MG63 (cell line): ENCODE measurements at regions not wholly inside any gene's neighbourhood (a gene's known extent, or its start where the extent isn't known, plus 50 kb on each side); places are given as distances from the start of the nearest gene placed in this dataset.

Experiments
- DNase-seq: peaks from one replicate; pipeline ENCODE4 v3.0.0-alpha.2; 2020
- H3K27me3 ChIP-seq: fragments of 250-450 bp; sonication (Bioruptor Pico); 2 replicates; pipeline ENCODE4 v1.5.1; 2020; ENCODE audit warnings: mild to moderate bottlenecking, moderate library complexity
- H3K36me3 ChIP-seq: fragments of 250-450 bp; sonication (Bioruptor Pico); 2 replicates; pipeline ENCODE4 v1.5.1; 2020; ENCODE audit warnings: mild to moderate bottlenecking, moderate library complexity
- H3K4me3 ChIP-seq: fragments of 250-450 bp; sonication (Bioruptor Pico); 2 replicates; pipeline ENCODE4 v1.5.1; 2020; ENCODE audit warnings: mild to moderate bottlenecking, moderate library complexity
- H3K9me3 ChIP-seq: fragments of 250-450 bp; sonication (Bioruptor Pico); 2 replicates; pipeline ENCODE4 v1.5.1; 2020; ENCODE audit warnings: mild to moderate bottlenecking, moderate library complexity

DNA sequence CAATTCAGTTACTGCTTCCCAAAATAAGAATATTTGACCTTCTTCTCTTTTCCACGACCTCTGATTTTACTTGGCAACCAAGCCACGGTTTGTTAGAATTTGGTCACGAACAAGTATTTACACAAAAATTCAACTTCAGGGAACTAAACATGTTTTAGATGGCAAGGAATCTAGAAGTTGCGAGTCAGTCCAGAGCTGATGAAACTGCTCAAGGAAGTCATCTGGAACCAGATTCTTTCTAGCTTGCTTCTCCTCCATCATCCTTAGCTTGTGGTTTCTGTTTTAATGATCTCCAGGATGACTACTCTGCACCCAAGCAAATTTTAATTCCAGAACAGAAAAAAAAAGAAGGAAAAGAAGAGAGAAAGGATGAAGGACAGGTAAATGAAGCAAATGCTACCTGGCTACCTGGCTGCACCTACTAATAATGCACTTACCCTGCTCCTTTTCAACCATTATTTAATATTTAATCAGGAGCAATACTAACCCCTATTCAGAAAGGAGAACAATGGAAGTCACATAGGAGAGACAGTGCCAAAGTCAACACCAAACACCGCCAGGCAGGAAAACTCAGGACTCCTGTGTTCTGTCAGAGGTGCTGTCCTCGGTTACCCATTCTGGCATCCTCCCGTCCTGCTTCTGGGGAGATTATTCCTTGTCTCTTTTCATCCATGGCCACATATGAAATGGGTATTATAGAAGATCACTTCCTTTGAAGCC is 54.2 kb upstream of the RGS7 start:
- no peak for DNase-seq
- Histone ChIP-seq H3K9me3 (no peaks in the 10 kb centered on the region), H3K36me3 (no peaks in the 10 kb centered on the region), H3K4me3 (no peak overlapping the region), H3K27me3 (no peaks in the 10 kb centered on the region)

GRCh38 chr1:241408170-241408569 is 51.2 kb upstream of the RGS7 start:
- Histone ChIP-seq H3K4me3 (no peak overlapping the region), H3K27me3 (no peaks in the 10 kb centered on the region), H3K9me3 (no peaks in the 10 kb centered on the region), H3K36me3 (no peaks in the 10 kb centered on the region)
- DNase-seq: no peak
